ENCODE measurements at regions not wholly inside any gene's neighbourhood (a gene's known extent, or its start where the extent isn't known, plus 50 kb on each side); places are given as distances from the start of the nearest gene placed in this dataset.
"Not testable (repeated sequence)": the region's sequence is repeated elsewhere in the genome, so short reads cannot be mapped to it uniquely, and the experiment has no call there.

GRCh38 chr6:151181706-151182363, 57.9 kb upstream of the AKAP12 start:
- Histone ChIP-seq H3K27ac (ENCODE audit: insufficient read length, low read depth, low read length) (no peak overlapping the region), H3K14ac (ENCODE audit: insufficient read depth, low read length) (no peak overlapping the region), H3K23me2 (ENCODE audit: insufficient read length, low read depth, low read length, poor library complexity, severe bottlenecking) (no peaks in the 10 kb centered on the region), H2BK120ac (ENCODE audit: low read depth, low read length, poor library complexity, severe bottlenecking) (no peak overlapping the region), H2BK20ac (ENCODE audit: low read depth, low read length, poor library complexity, severe bottlenecking) (no peak overlapping the region), H3K79me2 (ENCODE audit: insufficient read depth, low read length) (no peaks in the 10 kb centered on the region), H4K20me1 (ENCODE audit: control insufficient read depth, insufficient read depth, insufficient read length) (no peaks in the 10 kb centered on the region), H4K5ac (ENCODE audit: insufficient read length, low read depth, low read length) (no peak overlapping the region), H2AFZ (ENCODE audit: low read length) (no peak overlapping the region), H3K18ac (ENCODE audit: insufficient read length, low read depth, low read length) (no peak overlapping the region), H3K27me3 (ENCODE audit: insufficient read depth, low read length) (no peaks in the 10 kb centered on the region), H3K9me3 (ENCODE audit: control insufficient read depth, low read depth, low read length) (peaks cover 7% of the 10 kb centered on the region), H3K4me2 (ENCODE audit: insufficient read depth, insufficient read length, low read length) (no peak overlapping the region), H3K56ac (ENCODE audit: insufficient read length, low read depth, low read length) (no peak overlapping the region), H2AK5ac (ENCODE audit: insufficient read length, low read length) (no peak overlapping the region), H4K91ac (ENCODE audit: insufficient read length, low read depth, low read length) (no peak overlapping the region), H2BK15ac (ENCODE audit: low read depth, low read length) (no peak overlapping the region), H4K8ac (replicated peaks; ENCODE audit: insufficient read length, low read depth, low read length) (no peak overlapping the region), H3K4ac (ENCODE audit: low read depth, low read length) (no peak overlapping the region), H3K9ac (ENCODE audit: extremely low read depth, insufficient read length, low read length) (no peak overlapping the region), H3K79me1 (ENCODE audit: insufficient read depth, low read depth, low read length, poor library complexity, severe bottlenecking) (no peaks in the 10 kb centered on the region), H3K4me1 (ENCODE audit: insufficient read depth, low read length) (no peaks in the 10 kb centered on the region), H2BK12ac (ENCODE audit: insufficient read length, low read depth, low read length) (no peak overlapping the region), H3K23ac (ENCODE audit: insufficient read length, low read depth, low read length) (no peak overlapping the region), H3T11ph (ENCODE audit: low read length) (no peak overlapping the region), H2BK5ac (ENCODE audit: insufficient read length, low read length) (no peak overlapping the region)
- no peak overlapping the region for H3K4me3 Mint-ChIP-seq
- H3K27me3 Mint-ChIP-seq (ENCODE audit: low read depth) = no peaks in the 10 kb centered on the region; the same call in none of the 2 replicates
- H3K27ac Mint-ChIP-seq = no peak overlapping the region; a peak in 1 of 7 replicates
- WGBS (ENCODE audit: extremely low coverage, insufficient read length, low lambda C conversion rate) = no CpG with 5 or more reads among the region's 2 CpGs
- H3K4me1 Mint-ChIP-seq = peaks cover 4 to 8% of the 10 kb centered on the region in 2 experiments
- H3K9me3 Mint-ChIP-seq = peaks cover 17 to 22% of the 10 kb centered on the region in 2 experiments
- DNase-seq = no peak
- H3K36me3 Mint-ChIP-seq (ENCODE audit: insufficient read depth in 1 of 3, low read depth in 3 of 3) = peaks cover 2 to 15% (median 9%) of the 10 kb centered on the region in 3 experiments; a peak in 5 of 7 replicates
- TF ChIP-seq, protein P1, sequence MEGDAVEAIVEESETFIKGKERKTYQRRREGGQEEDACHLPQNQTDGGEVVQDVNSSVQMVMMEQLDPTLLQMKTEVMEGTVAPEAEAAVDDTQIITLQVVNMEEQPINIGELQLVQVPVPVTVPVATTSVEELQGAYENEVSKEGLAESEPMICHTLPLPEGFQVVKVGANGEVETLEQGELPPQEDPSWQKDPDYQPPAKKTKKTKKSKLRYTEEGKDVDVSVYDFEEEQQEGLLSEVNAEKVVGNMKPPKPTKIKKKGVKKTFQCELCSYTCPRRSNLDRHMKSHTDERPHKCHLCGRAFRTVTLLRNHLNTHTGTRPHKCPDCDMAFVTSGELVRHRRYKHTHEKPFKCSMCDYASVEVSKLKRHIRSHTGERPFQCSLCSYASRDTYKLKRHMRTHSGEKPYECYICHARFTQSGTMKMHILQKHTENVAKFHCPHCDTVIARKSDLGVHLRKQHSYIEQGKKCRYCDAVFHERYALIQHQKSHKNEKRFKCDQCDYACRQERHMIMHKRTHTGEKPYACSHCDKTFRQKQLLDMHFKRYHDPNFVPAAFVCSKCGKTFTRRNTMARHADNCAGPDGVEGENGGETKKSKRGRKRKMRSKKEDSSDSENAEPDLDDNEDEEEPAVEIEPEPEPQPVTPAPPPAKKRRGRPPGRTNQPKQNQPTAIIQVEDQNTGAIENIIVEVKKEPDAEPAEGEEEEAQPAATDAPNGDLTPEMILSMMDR (conservative IDR thresholded peaks at IDR 0.05) = no peak

GRCh38 chr6:151182958-151183357, 56.8 kb upstream of the AKAP12 start:
- not testable (repeated sequence) for H2BK120ac ChIP-seq (ENCODE audit: low read depth, low read length, poor library complexity, severe bottlenecking); H3K27me3 ChIP-seq (ENCODE audit: insufficient read depth, low read length); DNase-seq; H3K27ac ChIP-seq (ENCODE audit: insufficient read length, low read depth, low read length); H4K91ac ChIP-seq (ENCODE audit: insufficient read length, low read depth, low read length); H3T11ph ChIP-seq (ENCODE audit: low read length); H3K9ac ChIP-seq (ENCODE audit: extremely low read depth, insufficient read length, low read length); H3K4me2 ChIP-seq (ENCODE audit: insufficient read depth, insufficient read length, low read length); H2BK15ac ChIP-seq (ENCODE audit: low read depth, low read length); H3K23ac ChIP-seq (ENCODE audit: insufficient read length, low read depth, low read length); H3K79me2 ChIP-seq (ENCODE audit: insufficient read depth, low read length); H3K56ac ChIP-seq (ENCODE audit: insufficient read length, low read depth, low read length); H3K4me3 Mint-ChIP-seq; H2AFZ ChIP-seq (ENCODE audit: low read length); H3K4ac ChIP-seq (ENCODE audit: low read depth, low read length); H2BK12ac ChIP-seq (ENCODE audit: insufficient read length, low read depth, low read length); H3K79me1 ChIP-seq (ENCODE audit: insufficient read depth, low read depth, low read length, poor library complexity, severe bottlenecking); H4K5ac ChIP-seq (ENCODE audit: insufficient read length, low read depth, low read length); H3K14ac ChIP-seq (ENCODE audit: insufficient read depth, low read length); H3K18ac ChIP-seq (ENCODE audit: insufficient read length, low read depth, low read length); H4K8ac ChIP-seq (replicated peaks; ENCODE audit: insufficient read length, low read depth, low read length); H3K27me3 Mint-ChIP-seq (ENCODE audit: low read depth); H3K9me3 ChIP-seq (ENCODE audit: control insufficient read depth, low read depth, low read length); H2BK5ac ChIP-seq (ENCODE audit: insufficient read length, low read length); H2AK5ac ChIP-seq (ENCODE audit: insufficient read length, low read length); H4K20me1 ChIP-seq (ENCODE audit: control insufficient read depth, insufficient read depth, insufficient read length); H3K23me2 ChIP-seq (ENCODE audit: insufficient read length, low read depth, low read length, poor library complexity, severe bottlenecking); H3K4me1 ChIP-seq (ENCODE audit: insufficient read depth, low read length); H2BK20ac ChIP-seq (ENCODE audit: low read depth, low read length, poor library complexity, severe bottlenecking); H3K27ac Mint-ChIP-seq
- peaks cover 17 to 22% of the 10 kb centered on the region in 2 experiments for H3K9me3 Mint-ChIP-seq
- peaks cover 8 to 13% of the 10 kb centered on the region in 2 experiments for H3K4me1 Mint-ChIP-seq
- no CpG with 5 or more reads among the region's 6 CpGs for WGBS (ENCODE audit: extremely low coverage, insufficient read length, low lambda C conversion rate)
- peaks cover 2 to 15% (median 9%) of the 10 kb centered on the region in 3 experiments; a peak in 5 of 7 replicates for H3K36me3 Mint-ChIP-seq (ENCODE audit: insufficient read depth in 1 of 3, low read depth in 3 of 3)

Measured in H9 (cell line).